GM12875 (cell line): ENCODE measurements at regions not wholly inside any gene's neighbourhood (a gene's known extent, or its start where the extent isn't known, plus 50 kb on each side); places are given as distances from the start of the nearest gene placed in this dataset.

Source experiments
- H3K4me3 ChIP-seq: one replicate; pipeline ENCODE4 v1.5.1; 2011; ENCODE audit warnings: low read depth, low read length, control low read depth
- TF ChIP-seq, protein P1 (sequence below): IDR thresholded peaks from 2 replicates; pipeline ENCODE4 v1.5.1; 2011; ENCODE audit warnings: low read depth, mild to moderate bottlenecking, control low read depth, inconsistent platforms, low read length, moderate library complexity, borderline replicate concordance; ENCODE audit not compliant: insufficient read depth

DNA sequence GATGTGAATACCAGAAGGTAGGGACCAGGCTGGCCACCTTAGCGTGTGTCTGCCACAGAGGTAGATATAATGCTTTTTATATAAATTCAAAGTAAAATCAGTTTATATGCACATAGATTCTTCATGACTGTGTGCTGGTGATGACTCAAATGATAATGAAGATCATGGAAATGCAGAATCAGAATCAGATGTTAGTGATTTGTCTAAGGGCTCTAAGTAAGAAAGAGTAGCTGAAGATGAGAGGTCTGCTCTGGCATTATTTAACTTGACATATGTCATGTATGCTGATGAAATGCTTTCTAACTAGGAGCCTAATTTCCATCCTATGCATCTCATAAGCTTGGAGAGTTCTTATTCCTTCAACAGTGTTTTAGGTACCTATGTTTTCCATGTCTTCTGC is 50.3 kb upstream of the DPH6 start:
- TF ChIP-seq, protein P1, sequence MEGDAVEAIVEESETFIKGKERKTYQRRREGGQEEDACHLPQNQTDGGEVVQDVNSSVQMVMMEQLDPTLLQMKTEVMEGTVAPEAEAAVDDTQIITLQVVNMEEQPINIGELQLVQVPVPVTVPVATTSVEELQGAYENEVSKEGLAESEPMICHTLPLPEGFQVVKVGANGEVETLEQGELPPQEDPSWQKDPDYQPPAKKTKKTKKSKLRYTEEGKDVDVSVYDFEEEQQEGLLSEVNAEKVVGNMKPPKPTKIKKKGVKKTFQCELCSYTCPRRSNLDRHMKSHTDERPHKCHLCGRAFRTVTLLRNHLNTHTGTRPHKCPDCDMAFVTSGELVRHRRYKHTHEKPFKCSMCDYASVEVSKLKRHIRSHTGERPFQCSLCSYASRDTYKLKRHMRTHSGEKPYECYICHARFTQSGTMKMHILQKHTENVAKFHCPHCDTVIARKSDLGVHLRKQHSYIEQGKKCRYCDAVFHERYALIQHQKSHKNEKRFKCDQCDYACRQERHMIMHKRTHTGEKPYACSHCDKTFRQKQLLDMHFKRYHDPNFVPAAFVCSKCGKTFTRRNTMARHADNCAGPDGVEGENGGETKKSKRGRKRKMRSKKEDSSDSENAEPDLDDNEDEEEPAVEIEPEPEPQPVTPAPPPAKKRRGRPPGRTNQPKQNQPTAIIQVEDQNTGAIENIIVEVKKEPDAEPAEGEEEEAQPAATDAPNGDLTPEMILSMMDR: no peak
- H3K4me3 ChIP-seq: no peak overlapping the region

DNA sequence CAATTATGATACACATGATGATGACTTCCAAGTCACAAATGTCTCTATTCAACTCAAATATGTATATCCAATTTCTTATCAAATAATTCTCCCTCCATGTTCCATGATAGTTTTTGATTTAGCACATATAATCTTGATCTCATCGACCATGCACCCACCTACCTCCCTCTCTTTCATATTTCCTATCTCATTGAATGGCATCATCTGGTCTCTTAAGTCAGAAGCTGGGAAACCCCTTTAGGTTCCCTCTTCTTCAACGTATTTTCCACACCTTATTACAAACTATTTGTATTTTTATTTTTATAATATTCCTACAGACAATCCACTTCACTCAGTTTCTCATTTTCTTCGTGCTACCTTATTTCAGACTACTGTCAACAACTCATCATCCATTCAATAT is 56.9 kb upstream of the DPH6 start:
- TF ChIP-seq, protein P1: no peak
- H3K4me3 ChIP-seq: no peak overlapping the region

DNA sequence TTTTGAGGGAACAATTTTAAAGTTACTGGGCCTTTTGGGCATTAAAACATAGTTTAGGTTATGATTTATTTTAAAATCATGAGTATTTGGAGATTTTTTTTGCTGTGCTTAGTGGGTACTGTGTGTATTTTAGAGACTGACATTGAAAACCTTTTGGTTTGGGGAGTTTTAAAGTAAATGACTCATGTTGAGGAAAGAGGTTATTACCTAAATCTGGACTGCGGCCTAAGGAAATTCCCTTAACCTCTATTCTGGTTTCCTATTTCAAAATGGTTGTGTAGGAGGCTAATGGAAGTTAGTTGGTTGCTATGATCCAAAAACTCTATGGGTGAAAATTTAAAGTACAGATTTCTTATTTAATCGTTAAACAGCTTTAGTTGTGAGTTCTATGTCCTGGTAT is 57.3 kb upstream of the DPH6 start:
- no peak overlapping the region for H3K4me3 ChIP-seq
- TF ChIP-seq, protein P1: no peak

DNA sequence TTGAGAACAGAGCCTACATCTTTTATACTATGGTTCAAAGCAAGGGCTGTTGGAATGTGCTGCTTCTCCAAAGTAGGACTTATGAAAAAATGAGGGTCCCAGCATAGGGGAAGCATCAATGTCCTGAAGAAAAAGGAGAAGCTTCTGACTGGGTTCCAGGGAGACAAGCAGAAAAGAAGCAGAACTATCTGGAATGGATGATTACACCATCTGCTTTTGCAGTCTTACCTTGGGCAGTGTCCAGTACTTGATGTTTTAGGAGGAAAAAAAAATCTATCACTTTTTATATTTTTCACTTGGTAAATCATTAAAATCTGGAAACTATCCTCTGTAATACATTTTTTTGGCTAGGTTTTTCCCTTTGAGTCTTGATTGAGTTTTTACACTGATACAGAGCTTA is 57.9 kb upstream of the DPH6 start:
- TF ChIP-seq, protein P1: no peak
- no peak overlapping the region for H3K4me3 ChIP-seq

DNA sequence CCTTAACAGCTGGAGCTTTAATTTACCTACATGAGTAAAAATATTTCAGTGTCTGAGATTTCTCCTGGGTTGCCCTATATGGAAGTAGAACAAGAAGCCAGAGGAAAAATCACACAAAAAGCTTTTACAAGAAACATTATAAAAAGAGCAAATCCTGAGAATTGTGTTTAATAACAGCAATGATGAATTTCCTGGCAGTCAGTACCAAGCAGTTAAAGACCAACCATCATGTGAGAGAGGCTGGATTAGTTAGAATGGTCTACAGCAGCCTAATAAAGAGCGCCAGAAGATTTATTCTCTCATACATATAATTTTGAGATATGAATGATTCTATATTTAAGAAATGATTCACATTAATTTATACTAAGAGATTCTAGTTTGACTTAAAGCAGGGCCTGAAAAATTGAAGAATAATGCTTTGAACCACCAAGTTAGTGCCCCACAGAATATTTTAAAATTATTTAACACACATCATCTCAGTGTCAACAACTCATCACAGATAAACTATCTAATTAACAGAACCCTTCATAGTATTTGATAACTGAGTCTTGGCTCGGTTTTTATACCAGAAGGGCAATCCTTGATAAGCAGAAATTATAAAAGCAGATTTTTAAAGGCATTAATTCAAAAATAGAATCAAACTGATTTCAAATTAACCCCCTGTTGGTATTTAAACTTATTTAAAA is 59.9 kb upstream of the DPH6 start:
- TF ChIP-seq, protein P1: no peak
- H3K4me3 ChIP-seq: no peak overlapping the region

DNA sequence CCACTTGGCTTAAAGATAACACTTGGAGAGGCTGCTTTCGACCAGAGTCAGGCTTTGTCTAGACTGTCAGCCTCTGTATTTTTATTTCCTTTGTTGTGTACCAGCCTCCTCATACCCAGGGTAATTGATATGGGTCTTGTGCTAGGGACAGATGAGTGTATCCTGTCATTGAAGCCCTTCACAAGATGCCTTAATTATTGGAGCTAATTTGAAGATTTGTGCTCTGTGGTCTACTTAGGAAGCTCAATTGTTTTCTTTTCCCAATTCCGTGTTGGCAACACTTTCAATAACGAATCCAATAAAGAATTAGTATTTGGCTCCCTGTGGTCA is 60.5 kb upstream of the DPH6 start:
- H3K4me3 ChIP-seq: no peak overlapping the region
- TF ChIP-seq, protein P1: no peak

DNA sequence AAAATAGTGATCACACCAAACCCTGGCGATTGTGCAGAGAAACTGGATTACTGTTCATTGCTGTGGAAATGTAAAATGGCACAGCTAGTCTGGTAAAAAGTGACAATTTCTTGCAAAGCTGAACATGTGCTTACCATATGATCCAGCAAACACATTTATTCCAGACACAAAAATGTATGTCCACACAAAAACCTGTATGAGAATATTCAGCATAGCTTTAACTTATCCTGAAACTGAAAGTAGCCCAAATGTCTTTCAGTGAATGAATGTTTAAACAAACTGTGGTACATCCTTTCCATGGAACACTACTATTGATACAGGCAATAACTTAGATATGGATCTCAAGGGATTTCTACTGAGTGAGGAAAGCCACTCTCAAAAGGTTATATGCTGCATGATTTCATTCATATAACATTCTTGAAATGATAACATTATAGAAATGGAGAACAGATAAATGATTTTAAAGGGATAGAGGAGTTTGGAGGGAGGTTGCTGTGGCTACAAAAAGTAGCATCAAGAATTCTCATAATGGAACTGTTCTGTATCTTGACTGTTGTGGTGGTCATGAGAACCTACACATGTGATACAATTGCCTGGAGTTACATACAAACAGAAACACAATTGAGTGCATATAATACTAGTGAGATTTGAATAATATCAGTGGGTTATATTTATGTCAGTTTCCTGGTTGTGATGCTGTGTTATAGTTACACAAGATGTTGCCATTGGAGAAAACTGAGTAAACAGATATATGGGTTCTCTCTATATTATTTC is 70.7 kb upstream of the DPH6 start:
- TF ChIP-seq, protein P1: no peak
- no peak overlapping the region for H3K4me3 ChIP-seq
